Lower leg skin (tissue), 3 donors: ENCODE measurements at regions not wholly inside any gene's neighbourhood (a gene's known extent, or its start where the extent isn't known, plus 50 kb on each side); places are given as distances from the start of the nearest gene placed in this dataset.

Source experiments
- POLR2A ChIP-seq, 2 donors: fragments of 450-650 bp; IDR thresholded peaks; one replicate each; pipeline ENCODE4 v1.6.1; 2016 to 2017; ENCODE audit warnings: antibody characterized with exemption in 2 of 2, mild to moderate bottlenecking in 1 of 2, moderate library complexity in 1 of 2
- TF ChIP-seq, protein P1 (sequence below), 3 donors: fragments of 450-650 bp; IDR thresholded peaks; one replicate each; pipeline ENCODE4 v1.5.1; 2016; ENCODE audit warnings: antibody characterized with exemption in 3 of 3, mild to moderate bottlenecking in 3 of 3, moderate library complexity in 2 of 3

DNA sequence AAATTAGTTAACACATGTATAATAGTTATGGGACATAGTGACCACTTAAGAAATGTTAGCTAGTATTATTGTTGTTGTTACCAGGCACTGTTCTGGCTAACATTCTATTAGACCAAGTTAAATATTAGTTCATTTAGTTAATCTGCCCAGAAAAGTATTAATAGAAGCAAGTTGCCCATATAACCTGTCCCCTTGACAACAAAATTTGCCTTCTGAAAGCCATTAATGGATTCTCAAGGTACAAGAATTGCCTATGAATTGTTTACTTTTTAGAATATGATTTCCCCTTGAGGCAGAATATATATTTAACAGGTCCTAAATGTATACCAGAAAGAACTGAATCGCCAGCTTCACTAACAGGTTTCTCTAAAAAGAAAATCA is 167.3 kb upstream of the TMCC3 start:
- TF ChIP-seq, protein P1, sequence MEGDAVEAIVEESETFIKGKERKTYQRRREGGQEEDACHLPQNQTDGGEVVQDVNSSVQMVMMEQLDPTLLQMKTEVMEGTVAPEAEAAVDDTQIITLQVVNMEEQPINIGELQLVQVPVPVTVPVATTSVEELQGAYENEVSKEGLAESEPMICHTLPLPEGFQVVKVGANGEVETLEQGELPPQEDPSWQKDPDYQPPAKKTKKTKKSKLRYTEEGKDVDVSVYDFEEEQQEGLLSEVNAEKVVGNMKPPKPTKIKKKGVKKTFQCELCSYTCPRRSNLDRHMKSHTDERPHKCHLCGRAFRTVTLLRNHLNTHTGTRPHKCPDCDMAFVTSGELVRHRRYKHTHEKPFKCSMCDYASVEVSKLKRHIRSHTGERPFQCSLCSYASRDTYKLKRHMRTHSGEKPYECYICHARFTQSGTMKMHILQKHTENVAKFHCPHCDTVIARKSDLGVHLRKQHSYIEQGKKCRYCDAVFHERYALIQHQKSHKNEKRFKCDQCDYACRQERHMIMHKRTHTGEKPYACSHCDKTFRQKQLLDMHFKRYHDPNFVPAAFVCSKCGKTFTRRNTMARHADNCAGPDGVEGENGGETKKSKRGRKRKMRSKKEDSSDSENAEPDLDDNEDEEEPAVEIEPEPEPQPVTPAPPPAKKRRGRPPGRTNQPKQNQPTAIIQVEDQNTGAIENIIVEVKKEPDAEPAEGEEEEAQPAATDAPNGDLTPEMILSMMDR (IDR thresholded peaks at IDR 0.05), result no peak
- TF ChIP-seq POLR2A (IDR thresholded peaks at IDR 0.05), result no peak
